ENCODE measurements at regions not wholly inside any gene's neighbourhood (a gene's known extent, or its start where the extent isn't known, plus 50 kb on each side); places are given as distances from the start of the nearest gene placed in this dataset.
"Not testable (repeated sequence)": the region's sequence is repeated elsewhere in the genome, so short reads cannot be mapped to it uniquely, and the experiment has no call there.

GRCh38 chr14:103232831-103233319, 101.2 kb upstream of the EIF5 start:
- Histone ChIP-seq H4K91ac (ENCODE audit: low read depth, low read length) (no peak overlapping the region), H3K36me3 (ENCODE audit: control insufficient read depth in 1 of 2, insufficient read depth in 2 of 2, low read length in 2 of 2) (no peaks in the 10 kb centered on the region), H3K79me2 (ENCODE audit: control insufficient read depth, insufficient read depth, low read length, poor library complexity) (no peaks in the 10 kb centered on the region), H4K8ac (ENCODE audit: low read depth, low read length) (no peak overlapping the region), H3K14ac (ENCODE audit: low read length) (no peak overlapping the region), H3K18ac (ENCODE audit: low read length) (no peak overlapping the region), H2BK5ac (ENCODE audit: low read depth, low read length, poor library complexity) (no peak overlapping the region), H2BK12ac (ENCODE audit: low read length) (no peak overlapping the region), H3K4me3 (ENCODE audit: low read depth, low read length) (no peak overlapping the region), H2AFZ (ENCODE audit: insufficient read depth, low read length, poor library complexity) (no peak overlapping the region), H3K4me1 (ENCODE audit: control insufficient read depth in 1 of 2, insufficient read depth in 2 of 2, low read length in 2 of 2) (no peaks in the 10 kb centered on the region), H3K23ac (ENCODE audit: low read length) (no peak overlapping the region), H3K27ac (ENCODE audit: low read depth, low read length) (no peak overlapping the region), H3K79me1 (ENCODE audit: low read length) (no peaks in the 10 kb centered on the region), H2BK120ac (ENCODE audit: insufficient read depth, low read length, poor library complexity) (no peak overlapping the region), H2AK5ac (ENCODE audit: low read length) (no peak overlapping the region), H3K9me3 (ENCODE audit: insufficient read depth, low read depth, low read length) (peaks cover 5% of the 10 kb centered on the region), H3K9ac (ENCODE audit: low read length) (no peak overlapping the region), H3K4me2 (ENCODE audit: low read length) (no peak overlapping the region), H3K4ac (ENCODE audit: low read depth, low read length) (no peak overlapping the region), H4K12ac (ENCODE audit: low read depth, low read length) (no peak overlapping the region), H3K27me3 (ENCODE audit: insufficient read depth, low read length) (no peaks in the 10 kb centered on the region)
- DNase-seq = no peak
- WGBS (ENCODE audit: extremely low coverage, insufficient coverage, insufficient read length) = no CpG with 5 or more reads among the region's 16 CpGs

GRCh38 chr14:103233328-103233727, 100.7 kb upstream of the EIF5 start:
- DNase-seq = no peak
- WGBS (ENCODE audit: extremely low coverage, insufficient coverage, insufficient read length) = no CpG with 5 or more reads among the region's 3 CpGs
- H3K4me1 ChIP-seq (ENCODE audit: control insufficient read depth in 1 of 2, insufficient read depth in 2 of 2, low read length in 2 of 2) = no peaks in the 10 kb centered on the region

GRCh38 chr14:103234826-103235225, 99.2 kb upstream of the EIF5 start:
- H3K18ac ChIP-seq (ENCODE audit: low read length); H2BK120ac ChIP-seq (ENCODE audit: insufficient read depth, low read length, poor library complexity); H3K4me1 ChIP-seq (ENCODE audit: control insufficient read depth in 1 of 2, insufficient read depth in 2 of 2, low read length in 2 of 2); H3K9ac ChIP-seq (ENCODE audit: low read length); H3K4ac ChIP-seq (ENCODE audit: low read depth, low read length); H4K8ac ChIP-seq (ENCODE audit: low read depth, low read length); H4K91ac ChIP-seq (ENCODE audit: low read depth, low read length); H4K12ac ChIP-seq (ENCODE audit: low read depth, low read length); H2BK5ac ChIP-seq (ENCODE audit: low read depth, low read length, poor library complexity); H2BK12ac ChIP-seq (ENCODE audit: low read length); H3K79me2 ChIP-seq (ENCODE audit: control insufficient read depth, insufficient read depth, low read length, poor library complexity); H2AK5ac ChIP-seq (ENCODE audit: low read length); H3K79me1 ChIP-seq (ENCODE audit: low read length); H2AFZ ChIP-seq (ENCODE audit: insufficient read depth, low read length, poor library complexity); H3K23ac ChIP-seq (ENCODE audit: low read length); H3K27ac ChIP-seq (ENCODE audit: low read depth, low read length); DNase-seq; H3K27me3 ChIP-seq (ENCODE audit: insufficient read depth, low read length); H3K4me2 ChIP-seq (ENCODE audit: low read length); H3K36me3 ChIP-seq (ENCODE audit: control insufficient read depth in 1 of 2, insufficient read depth in 2 of 2, low read length in 2 of 2); H3K14ac ChIP-seq (ENCODE audit: low read length); H3K4me3 ChIP-seq (ENCODE audit: low read depth, low read length): not testable (repeated sequence)
- peaks cover 14% of the 10 kb centered on the region for H3K9me3 ChIP-seq (ENCODE audit: insufficient read depth, low read depth, low read length)
- no CpG with 5 or more reads among the region's 9 CpGs for WGBS (ENCODE audit: extremely low coverage, insufficient coverage, insufficient read length)

More at GRCh38 chr14:103233328-103233727, 100.7 kb upstream of the EIF5 start:
- Histone ChIP-seq H3K18ac (ENCODE audit: low read length) (no peak overlapping the region), H3K9me3 (ENCODE audit: insufficient read depth, low read depth, low read length) (peaks cover 5% of the 10 kb centered on the region), H3K4ac (ENCODE audit: low read depth, low read length) (no peak overlapping the region), H2BK5ac (ENCODE audit: low read depth, low read length, poor library complexity) (no peak overlapping the region), H2BK120ac (ENCODE audit: insufficient read depth, low read length, poor library complexity) (no peak overlapping the region), H3K4me3 (ENCODE audit: low read depth, low read length) (no peak overlapping the region), H3K14ac (ENCODE audit: low read length) (no peak overlapping the region), H4K8ac (ENCODE audit: low read depth, low read length) (no peak overlapping the region), H3K23ac (ENCODE audit: low read length) (no peak overlapping the region), H2AFZ (ENCODE audit: insufficient read depth, low read length, poor library complexity) (no peak overlapping the region), H3K79me1 (ENCODE audit: low read length) (no peaks in the 10 kb centered on the region), H3K36me3 (ENCODE audit: control insufficient read depth in 1 of 2, insufficient read depth in 2 of 2, low read length in 2 of 2) (no peaks in the 10 kb centered on the region), H3K27ac (ENCODE audit: low read depth, low read length) (no peak overlapping the region), H4K91ac (ENCODE audit: low read depth, low read length) (no peak overlapping the region), H3K4me2 (ENCODE audit: low read length) (no peak overlapping the region), H2AK5ac (ENCODE audit: low read length) (no peak overlapping the region), H3K27me3 (ENCODE audit: insufficient read depth, low read length) (no peaks in the 10 kb centered on the region), H3K9ac (ENCODE audit: low read length) (no peak overlapping the region), H3K79me2 (ENCODE audit: control insufficient read depth, insufficient read depth, low read length, poor library complexity) (no peaks in the 10 kb centered on the region), H4K12ac (ENCODE audit: low read depth, low read length) (no peak overlapping the region), H2BK12ac (ENCODE audit: low read length) (no peak overlapping the region)

GRCh38 chr14:103235506-103235905, 98.5 kb upstream of the EIF5 start:
- H3K23ac ChIP-seq (ENCODE audit: low read length); H3K18ac ChIP-seq (ENCODE audit: low read length); H2BK12ac ChIP-seq (ENCODE audit: low read length); H3K4me2 ChIP-seq (ENCODE audit: low read length); H3K4me1 ChIP-seq (ENCODE audit: control insufficient read depth in 1 of 2, insufficient read depth in 2 of 2, low read length in 2 of 2); H4K8ac ChIP-seq (ENCODE audit: low read depth, low read length); H2AFZ ChIP-seq (ENCODE audit: insufficient read depth, low read length, poor library complexity); H3K4me3 ChIP-seq (ENCODE audit: low read depth, low read length); H2BK5ac ChIP-seq (ENCODE audit: low read depth, low read length, poor library complexity); H3K27ac ChIP-seq (ENCODE audit: low read depth, low read length); H2BK120ac ChIP-seq (ENCODE audit: insufficient read depth, low read length, poor library complexity); H2AK5ac ChIP-seq (ENCODE audit: low read length); H3K36me3 ChIP-seq (ENCODE audit: control insufficient read depth in 1 of 2, insufficient read depth in 2 of 2, low read length in 2 of 2); H4K12ac ChIP-seq (ENCODE audit: low read depth, low read length); H3K27me3 ChIP-seq (ENCODE audit: insufficient read depth, low read length); H3K4ac ChIP-seq (ENCODE audit: low read depth, low read length); H3K79me1 ChIP-seq (ENCODE audit: low read length); H3K9ac ChIP-seq (ENCODE audit: low read length); H4K91ac ChIP-seq (ENCODE audit: low read depth, low read length); DNase-seq; H3K14ac ChIP-seq (ENCODE audit: low read length); H3K79me2 ChIP-seq (ENCODE audit: control insufficient read depth, insufficient read depth, low read length, poor library complexity): not testable (repeated sequence)
- WGBS (ENCODE audit: extremely low coverage, insufficient coverage, insufficient read length) = no CpG with 5 or more reads among the region's 5 CpGs
- H3K9me3 ChIP-seq (ENCODE audit: insufficient read depth, low read depth, low read length) = peaks cover 17% of the 10 kb centered on the region

All from trophoblast cell (in vitro differentiated cells and primary cell).